Cardiac septum (tissue), 1 donor: ENCODE measurements at regions not wholly inside any gene's neighbourhood (a gene's known extent, or its start where the extent isn't known, plus 50 kb on each side); places are given as distances from the start of the nearest gene placed in this dataset.
"Not testable (repeated sequence)": the region's sequence is repeated elsewhere in the genome, so short reads cannot be mapped to it uniquely, and the experiment has no call there.

Source experiments
- DNase-seq: peaks from one replicate; pipeline ENCODE4 v3.0.0-alpha.2; 2020; ENCODE audit warnings: low spot score
- intact Hi-C: fragments of 100-400 bp; cut with DNase I; formaldehyde crosslinking; loops from one replicate; pipeline ENCODE4 v1.14.0; 2022
- donor health status: DM: no; HTN: no; CAD: no.

GRCh38 chr18:70414315-70414900, 125.6 kb downstream of the SOCS6 start:
- DNase-seq: no peak
- intact Hi-C loops: no loop called here

- intact Hi-C loops: no loop called here
- no peak for DNase-seq
These were observed 124.6 kb downstream of the SOCS6 start for GRCh38 chr18:70413455-70413854.

- DNase-seq: no peak
- intact Hi-C loops: no loop called here
These were observed 123.1 kb downstream of the SOCS6 start for GRCh38 chr18:70411876-70412435.

GRCh38 chr18:70411307-70411706, 122.5 kb downstream of the SOCS6 start:
- DNase-seq: no peak
- intact Hi-C loops: no loop called here

GRCh38 chr18:70405052-70405451, 116.2 kb downstream of the SOCS6 start:
- no peak for DNase-seq
- intact Hi-C loops: no loop called here

GRCh38 chr18:70400476-70400875, 111.6 kb downstream of the SOCS6 start:
- DNase-seq: no peak
- intact Hi-C loops: no loop called here

- intact Hi-C loops: no loop called here
- DNase-seq: no peak
These were observed 109.2 kb downstream of the SOCS6 start for GRCh38 chr18:70398076-70398475.

- no peak for DNase-seq
- intact Hi-C loops: no loop called here
These were observed 108.5 kb downstream of the SOCS6 start for GRCh38 chr18:70397259-70397925.

- intact Hi-C loops, DNase-seq: not testable (repeated sequence)
These were observed 106.9 kb downstream of the SOCS6 start for GRCh38 chr18:70395771-70396170.

- intact Hi-C loops: no loop called here
- DNase-seq: no peak
These were observed 105.8 kb downstream of the SOCS6 start for GRCh38 chr18:70394672-70395071.

- intact Hi-C loops: no loop called here
- no peak for DNase-seq
These were observed 101.7 kb downstream of the SOCS6 start for GRCh38 chr18:70390371-70391090.

- intact Hi-C loops, DNase-seq: not testable (repeated sequence)
These were observed 100.2 kb downstream of the SOCS6 start for GRCh38 chr18:70389036-70389435.

- intact Hi-C loops: no loop called here
These were observed 98.2 kb downstream of the SOCS6 start for GRCh38 chr18:70387027-70387426.

GRCh38 chr18:70386582-70386981, 97.7 kb downstream of the SOCS6 start:
- DNase-seq: no peak
- intact Hi-C loops: no loop called here

More at GRCh38 chr18:70387027-70387426, 98.2 kb downstream of the SOCS6 start:
- no peak for DNase-seq

- DNase-seq: no peak
- intact Hi-C loops: no loop called here
These were observed 96.6 kb downstream of the SOCS6 start for GRCh38 chr18:70385474-70385873.

GRCh38 chr18:70384181-70384790, 95.4 kb downstream of the SOCS6 start:
- intact Hi-C loops: no loop called here
- no peak for DNase-seq

GRCh38 chr18:70382992-70383717, 94.3 kb downstream of the SOCS6 start:
- DNase-seq: no peak
- intact Hi-C loops: no loop called here

GRCh38 chr18:70382017-70382416, 93.2 kb downstream of the SOCS6 start:
- intact Hi-C loops: no loop called here
- no peak for DNase-seq
